GM21619 (cell line): ENCODE measurements at regions not wholly inside any gene's neighbourhood (a gene's known extent, or its start where the extent isn't known, plus 50 kb on each side); places are given as distances from the start of the nearest gene placed in this dataset.

Experiments
- ATAC-seq: cut with Tn5 transposase; IDR thresholded peaks from one replicate; pipeline ENCODE4 v1.9.1; 2021; ENCODE audit not compliant: unreplicated experiment

GRCh38 chr4:124265701-124266100 lies 446.8 kb downstream of the ANKRD50 start:
- no peak for ATAC-seq

- ATAC-seq: no peak
Observed at GRCh38 chr4:124266721-124267120, 445.8 kb downstream of the ANKRD50 start.

- no peak for ATAC-seq
Observed at GRCh38 chr4:124276461-124276860, 436.1 kb downstream of the ANKRD50 start.

- ATAC-seq: no peak
Observed at GRCh38 chr4:124277691-124278090, 434.8 kb downstream of the ANKRD50 start.

- no peak for ATAC-seq
Observed at GRCh38 chr4:124278477-124278876, 434.1 kb downstream of the ANKRD50 start.

- ATAC-seq: no peak
Observed at GRCh38 chr4:124279741-124280140, 432.8 kb downstream of the ANKRD50 start.

GRCh38 chr4:124282301-124282898 lies 430.1 kb downstream of the ANKRD50 start:
- ATAC-seq: no peak

GRCh38 chr4:124288706-124289486 lies 423.6 kb downstream of the ANKRD50 start:
- ATAC-seq: no peak

GRCh38 chr4:124290678-124291077 lies 421.9 kb downstream of the ANKRD50 start:
- no peak for ATAC-seq

GRCh38 chr4:124295413-124295812 lies 417.1 kb downstream of the ANKRD50 start:
- ATAC-seq: no peak

GRCh38 chr4:124304941-124305340 lies 407.6 kb downstream of the ANKRD50 start:
- ATAC-seq: no peak

- ATAC-seq: no peak
Observed at GRCh38 chr4:124306352-124306751, 406.2 kb downstream of the ANKRD50 start.

GRCh38 chr4:124307143-124307542 lies 405.4 kb downstream of the ANKRD50 start:
- no peak for ATAC-seq

GRCh38 chr4:124318292-124318691 lies 394.2 kb downstream of the ANKRD50 start:
- no peak for ATAC-seq

- no peak for ATAC-seq
Observed at GRCh38 chr4:124321364-124321763, 391.2 kb downstream of the ANKRD50 start.

- ATAC-seq: no peak
Observed at GRCh38 chr4:124322234-124323065, 390.1 kb downstream of the ANKRD50 start.

GRCh38 chr4:124325690-124326089 lies 386.8 kb downstream of the ANKRD50 start:
- no peak for ATAC-seq

- no peak for ATAC-seq
Observed at GRCh38 chr4:124329134-124329533, 383.4 kb downstream of the ANKRD50 start.

GRCh38 chr4:124330045-124330444 lies 382.5 kb downstream of the ANKRD50 start:
- ATAC-seq: no peak

GRCh38 chr4:124331781-124332180 lies 380.8 kb downstream of the ANKRD50 start:
- ATAC-seq: no peak

GRCh38 chr4:124333466-124333865 lies 379.1 kb downstream of the ANKRD50 start:
- ATAC-seq: no peak

- no peak for ATAC-seq
Observed at GRCh38 chr4:124334119-124334518, 378.4 kb downstream of the ANKRD50 start.
